ENCODE measurements at regions not wholly inside any gene's neighbourhood (a gene's known extent, or its start where the extent isn't known, plus 50 kb on each side); places are given as distances from the start of the nearest gene placed in this dataset.

DNA sequence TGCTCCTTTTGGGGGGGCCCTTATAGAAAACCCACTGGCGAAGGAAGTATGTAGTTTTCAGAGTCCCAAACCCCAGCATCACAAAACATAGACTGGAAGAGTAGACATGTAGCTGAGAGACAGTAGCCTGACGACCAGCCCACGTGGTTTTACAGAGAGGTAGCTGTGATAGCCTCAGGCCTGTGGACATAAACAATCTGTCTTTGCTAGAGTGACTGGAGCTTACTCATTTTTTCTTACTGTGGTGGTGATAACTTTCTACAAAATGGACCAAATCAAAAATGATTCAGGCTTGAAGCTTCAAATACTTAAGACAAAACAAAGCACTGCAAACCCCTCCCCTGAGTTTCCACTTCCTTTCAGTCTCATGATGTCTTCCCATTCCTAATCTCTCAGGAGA lies 497.0 kb downstream of the RWDD3 start:
- no peaks in the 10 kb centered on the region for H3K9me3 ChIP-seq
- no peak overlapping the region for H3K27ac ChIP-seq
- DNase-seq (ENCODE audit: low spot score in 2 of 2), result no peak
- H3K27me3 ChIP-seq, result no peaks in the 10 kb centered on the region
- H3K4me3 ChIP-seq, result no peak overlapping the region
- intact Hi-C loops (cut with DNase I), result no loop called here
- no peaks in the 10 kb centered on the region for H3K36me3 ChIP-seq
- no peaks in the 10 kb centered on the region for H3K4me1 ChIP-seq
- TF ChIP-seq, protein P1, sequence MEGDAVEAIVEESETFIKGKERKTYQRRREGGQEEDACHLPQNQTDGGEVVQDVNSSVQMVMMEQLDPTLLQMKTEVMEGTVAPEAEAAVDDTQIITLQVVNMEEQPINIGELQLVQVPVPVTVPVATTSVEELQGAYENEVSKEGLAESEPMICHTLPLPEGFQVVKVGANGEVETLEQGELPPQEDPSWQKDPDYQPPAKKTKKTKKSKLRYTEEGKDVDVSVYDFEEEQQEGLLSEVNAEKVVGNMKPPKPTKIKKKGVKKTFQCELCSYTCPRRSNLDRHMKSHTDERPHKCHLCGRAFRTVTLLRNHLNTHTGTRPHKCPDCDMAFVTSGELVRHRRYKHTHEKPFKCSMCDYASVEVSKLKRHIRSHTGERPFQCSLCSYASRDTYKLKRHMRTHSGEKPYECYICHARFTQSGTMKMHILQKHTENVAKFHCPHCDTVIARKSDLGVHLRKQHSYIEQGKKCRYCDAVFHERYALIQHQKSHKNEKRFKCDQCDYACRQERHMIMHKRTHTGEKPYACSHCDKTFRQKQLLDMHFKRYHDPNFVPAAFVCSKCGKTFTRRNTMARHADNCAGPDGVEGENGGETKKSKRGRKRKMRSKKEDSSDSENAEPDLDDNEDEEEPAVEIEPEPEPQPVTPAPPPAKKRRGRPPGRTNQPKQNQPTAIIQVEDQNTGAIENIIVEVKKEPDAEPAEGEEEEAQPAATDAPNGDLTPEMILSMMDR (IDR thresholded peaks at IDR 0.05), result no peak

DNA sequence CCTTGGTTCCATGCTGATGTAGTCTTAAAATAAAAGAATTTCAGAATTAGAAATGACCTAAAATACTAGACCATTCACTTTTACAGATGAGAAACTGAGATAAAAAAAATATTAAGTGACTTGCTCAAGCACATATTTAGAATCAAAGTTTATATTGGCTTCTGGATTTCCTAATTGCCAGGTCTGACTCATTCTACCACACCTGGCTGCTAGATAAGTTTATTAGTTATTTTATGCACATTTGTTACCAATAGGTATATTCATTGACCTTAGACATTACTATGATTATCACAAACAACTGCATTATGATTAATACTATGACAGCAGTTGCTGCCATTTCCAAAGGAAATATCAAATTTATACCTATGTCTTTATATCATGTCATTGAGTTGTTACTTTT lies 497.5 kb downstream of the RWDD3 start:
- Histone ChIP-seq H3K27ac (no peak overlapping the region), H3K27me3 (no peaks in the 10 kb centered on the region), H3K4me3 (no peak overlapping the region), H3K36me3 (no peaks in the 10 kb centered on the region), H3K9me3 (no peaks in the 10 kb centered on the region), H3K4me1 (no peaks in the 10 kb centered on the region)
- intact Hi-C loops (cut with DNase I), result no loop called here
- TF ChIP-seq, protein P1 (IDR thresholded peaks at IDR 0.05), result no peak
- no peak for DNase-seq (ENCODE audit: low spot score in 2 of 2)

DNA sequence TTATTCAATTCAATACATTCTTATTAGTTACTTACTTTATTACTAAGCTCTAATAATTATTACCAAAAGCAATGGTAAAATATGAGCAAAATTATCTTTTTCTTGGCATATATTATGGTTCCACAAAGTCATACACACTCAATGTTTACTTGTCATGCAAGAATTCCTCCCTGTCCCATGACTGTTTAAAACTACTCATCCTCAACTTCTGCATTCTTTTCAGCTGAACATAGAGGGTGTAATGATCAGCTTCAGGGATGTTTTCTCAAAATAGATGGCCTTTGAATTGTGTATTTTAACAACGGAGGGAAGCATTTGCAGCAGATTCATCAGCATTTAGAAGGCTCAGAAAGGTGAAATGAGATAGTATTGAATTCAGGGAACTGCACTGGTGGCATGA lies 499.0 kb downstream of the RWDD3 start:
- Histone ChIP-seq H3K4me1 (no peaks in the 10 kb centered on the region), H3K27ac (no peak overlapping the region), H3K27me3 (no peaks in the 10 kb centered on the region), H3K36me3 (no peaks in the 10 kb centered on the region), H3K4me3 (no peak overlapping the region), H3K9me3 (no peaks in the 10 kb centered on the region)
- TF ChIP-seq, protein P1 (IDR thresholded peaks at IDR 0.05), result no peak
- DNase-seq (ENCODE audit: low spot score in 2 of 2), result no peak
- intact Hi-C loops (cut with DNase I), result no loop called here

DNA sequence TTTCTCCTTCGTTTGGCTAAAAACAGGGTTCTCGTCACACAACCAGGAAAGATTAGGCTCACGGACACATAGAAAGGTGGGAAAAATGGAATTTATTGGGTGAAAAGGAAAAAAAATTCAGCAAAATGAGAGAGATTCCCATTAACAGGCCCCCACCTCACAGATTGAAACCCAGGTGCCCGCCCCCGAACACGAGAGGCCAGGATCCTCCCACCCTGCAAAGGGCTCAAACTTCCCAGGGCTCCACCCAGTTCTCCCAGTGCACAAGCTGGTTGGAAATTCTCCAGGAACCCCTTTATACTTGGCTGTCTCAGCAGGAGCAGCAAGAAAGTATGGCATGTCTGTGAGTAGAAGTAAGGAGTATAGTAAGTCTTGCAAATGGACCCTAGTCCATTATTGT lies 499.7 kb downstream of the RWDD3 start:
- H3K27me3 ChIP-seq, result no peaks in the 10 kb centered on the region
- TF ChIP-seq, protein P1 (IDR thresholded peaks at IDR 0.05), result no peak
- H3K9me3 ChIP-seq, result no peaks in the 10 kb centered on the region
- H3K27ac ChIP-seq, result no peak overlapping the region
- intact Hi-C loops (cut with DNase I), result no loop called here
- no peak for DNase-seq (ENCODE audit: low spot score in 2 of 2)
- H3K4me3 ChIP-seq, result no peak overlapping the region
- no peaks in the 10 kb centered on the region for H3K36me3 ChIP-seq
- no peaks in the 10 kb centered on the region for H3K4me1 ChIP-seq

DNA sequence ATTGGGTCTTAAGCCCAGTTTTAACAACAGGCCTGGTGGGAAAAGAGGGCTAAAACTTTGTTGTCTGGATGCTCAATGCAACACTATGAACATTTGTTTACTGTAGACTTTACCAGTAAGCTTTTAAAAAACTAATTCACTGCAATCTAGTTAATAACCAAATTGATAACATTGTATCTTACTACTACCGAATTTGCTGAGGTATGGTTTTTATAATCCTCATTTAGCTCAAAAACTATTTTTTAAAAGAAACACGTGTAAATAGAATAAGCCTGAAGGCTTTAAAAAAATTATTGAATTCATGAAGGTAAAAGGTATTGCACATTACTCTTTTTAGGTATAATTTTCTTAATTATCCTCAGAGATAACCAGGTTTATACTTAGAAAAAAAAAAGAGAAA lies 500.6 kb downstream of the RWDD3 start:
- H3K27ac ChIP-seq, result no peak overlapping the region
- intact Hi-C loops (cut with DNase I), result no loop called here
- no peaks in the 10 kb centered on the region for H3K36me3 ChIP-seq
- H3K9me3 ChIP-seq, result no peaks in the 10 kb centered on the region
- H3K4me1 ChIP-seq, result no peaks in the 10 kb centered on the region
- TF ChIP-seq, protein P1 (IDR thresholded peaks at IDR 0.05), result no peak
- no peak for DNase-seq (ENCODE audit: low spot score in 2 of 2)
- H3K27me3 ChIP-seq, result no peaks in the 10 kb centered on the region
- H3K4me3 ChIP-seq, result no peak overlapping the region

DNA sequence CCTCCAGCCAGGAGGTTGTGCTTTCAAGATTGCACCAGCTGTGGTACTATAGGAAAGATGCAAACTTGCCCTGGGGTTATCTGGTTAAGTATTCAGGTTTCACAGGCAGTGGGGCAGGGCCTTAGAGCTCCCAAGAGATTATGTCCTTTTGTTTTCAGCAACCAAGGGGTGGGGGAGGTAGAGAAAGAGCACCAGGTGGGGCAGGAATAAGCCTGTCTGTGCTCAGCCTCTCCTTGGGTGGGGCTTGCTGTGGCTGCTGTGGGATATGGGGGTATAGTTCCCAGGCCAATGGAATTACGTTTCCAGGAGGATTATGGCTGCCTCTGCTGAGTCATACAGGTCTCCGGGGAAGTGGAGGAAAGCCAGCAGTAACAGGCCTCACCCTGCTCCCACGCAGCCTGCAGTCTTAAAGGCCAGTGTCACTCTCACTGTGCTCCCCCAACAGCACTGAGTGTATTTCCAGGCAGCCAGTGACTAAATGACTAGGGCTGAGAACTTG lies 508.6 kb downstream of the RWDD3 start:
- no peak overlapping the region for H3K27ac ChIP-seq
- H3K4me1 ChIP-seq, result no peaks in the 10 kb centered on the region
- H3K27me3 ChIP-seq, result no peaks in the 10 kb centered on the region
- DNase-seq (ENCODE audit: low spot score in 2 of 2), result no peak
- H3K36me3 ChIP-seq, result no peaks in the 10 kb centered on the region
- H3K9me3 ChIP-seq, result no peaks in the 10 kb centered on the region
- H3K4me3 ChIP-seq, result no peak overlapping the region
- intact Hi-C loops (cut with DNase I), result no loop called here
- TF ChIP-seq, protein P1 (IDR thresholded peaks at IDR 0.05), result no peak
